ENCODE measurements at regions not wholly inside any gene's neighbourhood (a gene's known extent, or its start where the extent isn't known, plus 50 kb on each side); places are given as distances from the start of the nearest gene placed in this dataset.

- no peak for DNase-seq (ENCODE audit: low read depth, low spot score)
Measured at GRCh38 chr4:166491635-166492034, 618.6 kb downstream of the TLL1 start.

- DNase-seq (ENCODE audit: low read depth, low spot score) = no peak
Measured at GRCh38 chr4:166493924-166494345, 620.9 kb downstream of the TLL1 start.

DNA sequence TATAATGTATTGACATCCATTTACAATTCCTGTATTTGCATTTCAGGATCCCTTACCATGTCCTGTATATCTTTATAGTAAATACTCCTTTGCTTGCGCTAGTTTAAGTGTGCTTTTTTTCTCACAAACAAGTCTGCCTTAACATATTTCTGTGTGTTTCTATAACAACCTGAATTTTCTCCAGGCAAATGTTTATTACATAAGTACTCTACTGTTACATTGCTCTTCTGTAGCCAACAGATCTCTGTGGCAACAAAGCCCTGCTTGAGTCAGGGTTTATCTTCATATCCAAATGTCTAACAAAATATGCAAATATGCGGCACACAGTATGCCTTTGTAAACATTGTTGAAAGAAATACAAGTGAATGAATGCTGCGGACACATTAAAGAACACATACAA lies 625.5 kb downstream of the TLL1 start:
- DNase-seq (ENCODE audit: low read depth, low spot score) = no peak

DNA sequence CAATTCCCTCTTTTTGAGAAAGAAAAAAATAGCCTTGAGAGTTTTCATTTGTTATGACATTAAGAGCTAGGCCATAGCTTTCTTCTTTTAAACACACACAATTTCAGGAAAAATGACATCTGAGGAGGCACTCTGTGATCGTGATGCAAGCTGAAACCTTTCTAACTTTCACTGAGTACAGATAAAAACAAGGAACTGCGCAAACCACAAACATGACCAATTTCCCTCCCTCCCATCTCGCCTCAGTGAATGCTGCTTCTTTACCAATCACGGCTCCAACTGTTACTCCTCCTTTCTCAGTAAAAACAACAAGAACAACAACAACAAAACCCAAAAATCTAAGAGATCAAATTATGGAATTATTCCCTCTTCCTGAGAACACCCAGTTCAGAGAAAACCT lies 626.8 kb downstream of the TLL1 start:
- no peak for DNase-seq (ENCODE audit: low read depth, low spot score)

- DNase-seq (ENCODE audit: low read depth, low spot score) = no peak
Measured at GRCh38 chr4:166501941-166502382, 628.9 kb downstream of the TLL1 start.

DNA sequence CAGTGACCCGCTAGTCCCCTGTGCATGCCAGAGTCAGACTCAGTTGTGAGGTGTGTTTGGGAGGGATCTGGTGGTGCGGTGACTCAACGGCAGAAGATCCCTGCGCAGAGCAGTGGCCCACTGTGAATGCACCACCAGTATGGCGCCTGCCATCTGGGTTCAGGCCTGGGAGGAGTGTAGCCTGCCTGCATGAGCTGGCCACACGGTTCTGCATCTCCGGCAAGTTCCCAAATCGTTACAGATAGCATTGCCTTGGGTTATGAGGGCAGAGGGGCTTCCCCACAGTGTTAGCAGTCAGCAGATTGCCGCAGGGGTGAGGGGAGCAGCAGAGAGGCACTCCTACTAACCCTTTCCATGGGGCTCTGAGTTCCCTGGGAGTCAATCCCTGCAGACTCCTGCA lies 629.6 kb downstream of the TLL1 start:
- DNase-seq (ENCODE audit: low read depth, low spot score) = no peak

DNA sequence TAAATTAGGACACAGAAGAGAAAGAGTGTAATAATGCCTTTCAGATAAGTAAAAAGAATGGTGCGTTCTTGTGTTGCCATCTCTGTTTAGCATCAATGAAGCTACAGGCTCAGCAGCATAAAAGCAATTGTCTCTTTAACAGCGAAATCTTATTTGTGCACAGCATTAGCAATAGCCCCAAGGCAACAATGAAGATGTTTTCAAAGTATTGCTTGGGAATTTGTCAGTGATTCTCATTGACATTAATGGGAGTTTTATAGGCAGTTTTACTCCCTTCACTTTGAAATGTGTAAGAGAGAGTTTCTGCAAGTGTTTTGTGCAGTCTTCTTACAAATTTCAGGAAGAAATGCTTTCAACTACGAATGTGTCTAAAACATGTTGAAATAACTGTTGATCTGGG lies 633.0 kb downstream of the TLL1 start:
- no peak for DNase-seq (ENCODE audit: low read depth, low spot score)

GRCh38 chr4:166512267-166512666 lies 639.2 kb downstream of the TLL1 start:
- no peak for DNase-seq (ENCODE audit: low read depth, low spot score)

DNA sequence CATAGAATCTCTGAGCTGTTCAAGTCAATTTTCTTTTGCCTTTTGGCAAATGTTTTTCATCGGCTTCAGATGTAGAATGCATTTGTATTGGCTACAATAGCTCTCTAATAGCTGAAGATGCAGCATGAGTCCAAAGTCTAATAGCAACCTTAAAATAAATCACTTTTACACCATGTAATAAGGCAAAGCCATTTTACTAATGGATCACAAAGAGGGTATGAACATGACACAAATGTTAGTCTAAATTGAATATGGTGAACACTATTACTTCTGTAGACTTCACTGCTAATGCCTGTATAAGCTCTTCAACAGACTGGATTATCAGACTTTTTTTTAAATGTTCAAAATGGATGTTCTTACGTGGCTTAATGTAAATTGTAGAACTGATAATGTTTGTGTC lies 645.3 kb downstream of the TLL1 start:
- DNase-seq (ENCODE audit: low read depth, low spot score) = no peak

DNA sequence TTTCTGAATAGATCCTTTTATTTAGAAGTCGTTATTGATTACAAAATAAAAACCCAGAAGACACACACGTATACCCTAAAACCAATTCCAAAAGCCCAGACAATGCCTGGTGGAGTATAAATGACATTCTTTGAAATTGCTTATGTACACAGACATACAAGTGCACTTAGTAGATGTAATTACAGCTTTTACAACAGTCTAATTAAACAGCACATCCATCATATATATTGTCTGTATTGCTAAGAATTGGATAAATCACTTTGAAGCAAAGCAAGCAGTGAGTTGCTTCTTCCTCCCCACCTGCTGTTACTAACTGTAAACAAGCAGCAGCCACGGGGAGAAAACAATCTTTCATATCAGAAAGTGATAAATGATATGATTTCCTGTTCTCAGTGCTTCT lies 645.7 kb downstream of the TLL1 start:
- DNase-seq (ENCODE audit: low read depth, low spot score) = no peak

- no peak for DNase-seq (ENCODE audit: low read depth, low spot score)
Measured at GRCh38 chr4:166519774-166520173, 646.7 kb downstream of the TLL1 start.

GRCh38 chr4:166527500-166527899 lies 654.5 kb downstream of the TLL1 start:
- DNase-seq (ENCODE audit: low read depth, low spot score) = no peak

DNA sequence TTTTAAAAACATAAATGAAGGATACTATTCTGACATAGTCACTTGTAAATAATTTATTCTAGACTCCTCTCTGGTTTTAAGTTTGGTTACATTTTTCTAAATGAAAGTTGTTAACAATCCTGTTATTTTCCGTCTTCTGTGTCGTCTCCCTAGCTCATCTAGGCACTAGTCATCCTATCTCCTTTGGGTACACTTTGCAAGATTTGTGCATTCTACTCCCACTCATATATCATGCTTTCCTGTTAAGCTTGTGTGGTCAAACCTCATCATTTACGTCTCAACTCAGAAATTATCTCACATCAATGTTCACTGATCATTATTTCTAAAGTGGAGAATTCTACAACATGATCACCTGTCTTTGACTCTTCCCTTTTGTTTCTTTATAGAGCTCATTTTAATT lies 658.7 kb downstream of the TLL1 start:
- no peak for DNase-seq (ENCODE audit: low read depth, low spot score)

GRCh38 chr4:166535865-166536264 lies 662.8 kb downstream of the TLL1 start:
- DNase-seq (ENCODE audit: low read depth, low spot score) = no peak

DNA sequence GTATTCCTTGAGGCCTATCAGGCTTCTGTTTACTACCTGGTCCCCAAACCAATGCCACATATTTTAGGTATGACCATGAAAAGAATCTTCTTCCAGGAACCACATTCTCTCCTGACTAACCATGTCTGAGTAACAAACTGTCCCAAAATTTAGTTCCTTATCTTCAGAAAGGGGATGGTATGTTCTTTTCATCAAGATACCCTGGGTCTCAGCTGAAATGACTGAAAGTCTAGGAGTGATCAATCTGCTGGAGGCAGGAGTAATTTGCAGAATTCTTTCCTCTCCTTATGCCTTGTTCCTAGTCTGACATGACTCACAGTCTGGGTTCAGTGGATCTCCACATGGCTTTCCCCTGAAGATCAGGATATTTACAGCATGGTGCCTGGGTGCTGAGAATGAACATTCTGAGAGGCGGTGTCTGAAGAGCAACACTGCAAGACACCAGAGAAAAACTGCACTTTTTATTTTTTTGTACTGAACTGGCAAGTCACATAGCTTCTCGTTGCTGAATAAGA lies 665.5 kb downstream of the TLL1 start:
- no peak for DNase-seq (ENCODE audit: low read depth, low spot score)

GRCh38 chr4:166546009-166546408 lies 673.0 kb downstream of the TLL1 start:
- DNase-seq (ENCODE audit: low read depth, low spot score) = no peak

DNA sequence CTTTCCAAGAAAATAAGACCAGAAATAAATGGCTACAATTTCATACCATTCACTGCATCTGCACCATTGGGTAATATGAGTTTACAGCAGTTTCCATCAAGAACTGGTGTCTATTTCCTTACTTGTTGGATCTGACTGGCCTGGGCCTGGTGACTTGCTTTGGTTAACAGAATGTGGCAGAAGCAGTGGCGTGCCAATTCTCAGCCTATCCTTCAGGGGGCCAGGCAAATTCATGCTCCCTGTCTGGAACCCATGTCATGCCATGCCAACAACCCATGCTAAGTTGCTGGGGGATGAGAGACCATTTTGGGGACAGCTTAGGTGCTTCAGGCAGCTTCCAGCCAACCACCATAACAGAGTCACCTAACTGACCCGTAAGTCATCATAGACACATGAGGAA lies 656.7 kb downstream of the SPOCK3 start:
- no peak for DNase-seq (ENCODE audit: low read depth, low spot score)

GRCh38 chr4:166585491-166585890 lies 648.8 kb downstream of the SPOCK3 start:
- DNase-seq (ENCODE audit: low read depth, low spot score) = no peak

DNA sequence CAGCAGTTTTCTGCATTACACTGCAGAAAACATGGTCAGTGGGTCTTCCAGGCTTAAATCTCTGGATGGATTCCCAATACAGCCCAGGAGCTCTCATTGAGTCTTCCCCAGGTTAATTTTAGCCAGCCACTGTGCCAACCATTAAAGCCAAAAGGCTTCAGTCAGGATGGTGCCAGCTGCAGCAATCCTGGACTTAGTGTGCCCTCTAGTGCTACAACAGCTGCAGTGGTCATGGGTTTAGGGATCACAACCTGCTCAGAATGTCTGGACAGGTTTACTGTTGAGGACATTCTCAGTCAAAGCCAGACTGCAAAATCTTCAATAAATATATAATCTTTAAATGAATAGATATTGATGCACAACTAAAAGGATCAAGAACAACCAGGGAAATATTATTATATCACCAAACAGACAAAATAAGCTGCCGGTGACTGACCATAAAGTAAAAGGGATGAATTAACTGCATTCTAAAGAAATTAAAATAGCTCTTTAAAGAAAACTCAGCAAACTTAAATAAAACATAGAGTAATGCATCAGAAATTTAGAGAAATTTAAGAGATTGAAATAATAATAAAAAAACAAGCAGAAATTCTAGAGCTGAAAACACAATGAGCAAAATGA lies 639.9 kb downstream of the SPOCK3 start:
- peak; percentile 17 for DNase-seq (ENCODE audit: low read depth, low spot score)

GRCh38 chr4:166600264-166600663 lies 634.0 kb downstream of the SPOCK3 start:
- no peak for DNase-seq (ENCODE audit: low read depth, low spot score)

DNA sequence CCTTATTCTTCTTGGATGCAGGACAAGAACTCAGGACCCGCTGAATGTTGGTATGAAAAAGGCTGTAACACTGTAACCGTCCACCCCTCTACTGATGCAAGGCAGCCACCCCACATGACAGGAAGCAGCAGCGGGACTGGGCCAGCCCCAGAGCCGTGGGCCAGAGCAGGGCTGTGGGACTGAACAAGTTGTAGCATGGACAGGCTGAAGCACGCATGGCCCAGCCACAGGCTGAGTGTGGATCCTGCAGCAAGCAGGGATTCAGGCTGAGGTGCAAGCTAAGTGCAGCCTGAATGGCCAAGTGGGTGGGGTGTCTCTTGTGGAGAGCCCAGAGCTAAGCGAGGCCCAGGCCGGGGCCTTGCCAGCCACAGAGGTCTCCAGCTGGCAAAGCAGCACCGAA lies 632.2 kb downstream of the SPOCK3 start:
- no peak for DNase-seq (ENCODE audit: low read depth, low spot score)

- DNase-seq (ENCODE audit: low read depth, low spot score) = no peak
Measured at GRCh38 chr4:166622425-166622977, 611.8 kb downstream of the SPOCK3 start.

DNA sequence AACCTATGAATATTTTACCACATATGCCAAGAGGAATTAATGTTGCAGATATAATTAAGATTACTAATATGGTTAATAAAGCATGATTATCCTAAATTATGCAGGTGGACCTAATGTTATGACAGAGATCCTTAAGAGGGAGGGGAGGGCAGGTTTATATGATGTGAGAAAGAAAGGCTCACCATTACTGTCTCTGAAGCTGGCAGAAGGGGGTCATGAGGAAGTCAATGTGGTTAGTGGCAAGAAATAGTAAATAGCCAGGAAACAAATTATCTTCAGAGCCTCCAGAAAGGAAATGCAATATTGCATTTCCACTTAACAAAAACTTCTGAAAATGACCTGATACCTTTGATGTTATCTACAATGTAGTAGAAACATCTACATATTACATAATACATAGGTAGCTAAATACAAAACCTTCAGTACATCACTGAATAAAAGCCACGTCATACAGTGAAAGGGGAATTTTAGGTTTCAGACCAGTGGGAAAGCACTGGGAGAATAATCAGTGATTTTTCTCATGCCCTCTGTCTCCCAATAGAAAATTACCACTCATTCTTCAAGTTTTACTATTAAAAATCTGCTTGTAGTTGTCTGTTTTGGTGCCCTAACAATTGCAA lies 609.2 kb downstream of the SPOCK3 start:
- no peak for DNase-seq (ENCODE audit: low read depth, low spot score)
